CD14-positive monocyte (primary cell): ENCODE measurements at regions not wholly inside any gene's neighbourhood (a gene's known extent, or its start where the extent isn't known, plus 50 kb on each side); places are given as distances from the start of the nearest gene placed in this dataset.

ENCODE experiments used
- DNase-seq, 3 donors: peaks; one replicate each; pipeline ENCODE4 v3.0.0-alpha.2; 2011 to 2022
- H2AFZ ChIP-seq: 2 replicates; pipeline ENCODE4 v1.6.0; 2012; ENCODE audit warnings: mild to moderate bottlenecking, low read depth, low read length, inconsistent platforms; ENCODE audit not compliant: insufficient read depth, poor library complexity, severe bottlenecking
- H3K27ac ChIP-seq, 2 donors: 1 replicate in 1 of 2; 2 replicates in 1 of 2; pipeline ENCODE4 v1.5.1; 2012 to 2013; ENCODE audit warnings: low read length in 2 of 2, control low read depth in 1 of 2, inconsistent platforms in 1 of 2, low read depth in 1 of 2, mild to moderate bottlenecking in 1 of 2
- H3K27me3 ChIP-seq, 2 donors: one replicate each; pipeline versions ENCODE4 v1.6.0 to v1.6.1; 2011 to 2013; ENCODE audit warnings: low read length in 2 of 2; ENCODE audit not compliant: control insufficient read depth in 2 of 2, insufficient read depth in 2 of 2
- H3K36me3 ChIP-seq, 2 donors: replicated peaks in 1 of 2; 1 replicate in 1 of 2; 2 replicates in 1 of 2; pipeline versions ENCODE4 v1.5.1 to v1.6.1; 2012 to 2013; ENCODE audit warnings: low read length in 2 of 2, control low read depth in 1 of 2, inconsistent platforms in 1 of 2, mild to moderate bottlenecking in 1 of 2; ENCODE audit not compliant: insufficient read depth in 2 of 2, control insufficient read depth in 1 of 2
- H3K4me1 ChIP-seq, 2 donors: 1 replicate in 1 of 2; 2 replicates in 1 of 2; pipeline versions ENCODE4 v1.5.1 to v1.6.1; 2012 to 2013; ENCODE audit warnings: low read length in 2 of 2, control low read depth in 1 of 2, inconsistent platforms in 1 of 2, mild to moderate bottlenecking in 1 of 2, moderate library complexity in 1 of 2; ENCODE audit not compliant: insufficient read depth in 2 of 2, control insufficient read depth in 1 of 2
- H3K4me2 ChIP-seq: replicated peaks from 2 replicates; pipeline ENCODE3; 2012; ENCODE audit warnings: low read length, moderate library complexity, mild to moderate bottlenecking; ENCODE audit not compliant: poor library complexity, severe bottlenecking; ENCODE audit errors: extremely low read depth
- H3K4me3 ChIP-seq, 3 experiments: fragments of 200-600 bp in 1 of 3; sonication (generic) in 1 of 3; replicated peaks in 1 of 3; 1 replicate in 2 of 3; 2 replicates in 1 of 3; pipeline ENCODE4 v1.5.1; 2011 to 2013; ENCODE audit warnings: low read length in 3 of 3, mild to moderate bottlenecking in 3 of 3, control low read depth in 2 of 3, low read depth in 2 of 3, inconsistent platforms in 1 of 3, moderate library complexity in 1 of 3
- H3K79me2 ChIP-seq: 2 replicates; pipeline ENCODE4 v1.6.0; 2012; ENCODE audit warnings: mild to moderate bottlenecking, control low read depth, inconsistent platforms, low read length, moderate library complexity; ENCODE audit not compliant: insufficient read depth
- H3K9ac ChIP-seq: 2 replicates; pipeline ENCODE4 v1.6.0; 2017; ENCODE audit warnings: low read length, mild to moderate bottlenecking; ENCODE audit not compliant: insufficient read depth, poor library complexity, severe bottlenecking
- H3K9me3 ChIP-seq, 2 donors: replicated peaks in 1 of 2; 1 replicate in 1 of 2; 2 replicates in 1 of 2; pipeline versions ENCODE4 v1.5.1 to v1.6.1; 2012 to 2013; ENCODE audit warnings: low read length in 2 of 2, control low read depth in 1 of 2; ENCODE audit not compliant: control insufficient read depth in 1 of 2, insufficient read depth in 1 of 2
- H4K20me1 ChIP-seq: 2 replicates; pipeline ENCODE4 v1.6.0; 2012; ENCODE audit warnings: mild to moderate bottlenecking, low read length, control low read depth, moderate library complexity; ENCODE audit not compliant: insufficient read depth
- H3K27ac Mint-ChIP-seq, 7 donors: one replicate each; pipeline ENCODE4 v1.8.0; 2020; ENCODE audit warnings: mild to moderate bottlenecking in 7 of 7, mixed read lengths in 7 of 7, moderate library complexity in 6 of 7, inconsistent platforms in 2 of 7
- H3K27me3 Mint-ChIP-seq, 3 donors: one replicate each; pipeline ENCODE4 v1.8.0; 2021 to 2022; ENCODE audit warnings: low read depth in 3 of 3, mild to moderate bottlenecking in 3 of 3, mixed read lengths in 3 of 3, moderate library complexity in 3 of 3, inconsistent platforms in 1 of 3
- H3K36me3 Mint-ChIP-seq, 2 donors: one replicate each; pipeline ENCODE4 v1.8.0; 2020; ENCODE audit warnings: mixed read lengths in 2 of 2, inconsistent platforms in 1 of 2, mild to moderate bottlenecking in 1 of 2
- H3K4me1 Mint-ChIP-seq: one replicate; pipeline ENCODE4 v1.8.0; 2020; ENCODE audit warnings: mild to moderate bottlenecking, mixed read lengths
- H3K4me3 Mint-ChIP-seq, 2 donors: one replicate each; pipeline ENCODE4 v1.8.0; 2020; ENCODE audit warnings: mild to moderate bottlenecking in 2 of 2, mixed read lengths in 2 of 2, moderate library complexity in 1 of 2
- H3K9me3 Mint-ChIP-seq, 7 donors: one replicate each; pipeline ENCODE4 v1.8.0; 2020 to 2022; ENCODE audit warnings: mixed read lengths in 7 of 7, mild to moderate bottlenecking in 6 of 7, moderate library complexity in 6 of 7, inconsistent platforms in 2 of 7
- WGBS: methylation state at CpG from one replicate; pipeline ENCODE4 v1.1.5; 2013; ENCODE audit warnings: missing lambda C conversion rate; ENCODE audit not compliant: insufficient coverage; 5-methylcytosine and 5-hydroxymethylcytosine counted together
- intact Hi-C, 2 donors: fragments of 100-400 bp; cut with micrococcal nuclease; formaldehyde crosslinking; loops; one replicate each; pipeline versions ENCODE4 v1.15.0 to v1.15.1; 2023
- TF ChIP-seq, protein P1 (sequence below): fragments of 200-600 bp; IDR thresholded peaks from one replicate; pipeline ENCODE4 v1.8.0; 2022; ENCODE audit warnings: antibody characterized with exemption, mild to moderate bottlenecking

DNA sequence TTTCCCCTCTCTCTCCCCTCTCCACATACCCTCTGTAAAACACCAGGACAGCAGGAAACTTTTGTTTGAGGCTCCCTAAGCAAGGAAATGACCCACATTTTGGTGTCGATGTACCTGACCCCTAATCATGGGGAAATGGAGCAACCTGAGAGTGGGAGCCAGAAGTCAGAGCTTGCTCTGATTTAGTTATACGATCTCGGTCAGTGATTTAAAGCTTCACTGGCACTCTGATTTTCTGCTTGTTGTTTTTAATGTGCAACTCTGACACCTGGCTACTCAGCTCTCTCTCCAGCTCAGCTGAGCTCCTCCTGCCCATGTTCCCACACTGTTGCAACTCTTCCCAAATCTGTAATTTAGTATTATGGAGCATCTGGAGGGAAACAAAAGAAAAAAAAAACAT is 408.6 kb downstream of the ADAM29 start:
- no CpG with 5 or more reads among the region's 3 CpGs for WGBS
- Histone ChIP-seq H3K4me3 (no peak overlapping the region), H3K9ac (no peak overlapping the region), H3K36me3 (no peaks in the 10 kb centered on the region), H3K79me2 (no peaks in the 10 kb centered on the region), H3K4me1 (no peaks in the 10 kb centered on the region), H3K9me3 (peaks cover 0 to 7% of the 10 kb centered on the region in 2 donors), H2AFZ (no peak overlapping the region), H4K20me1 (no peaks in the 10 kb centered on the region), H3K27ac (no peak overlapping the region), H3K27me3 (no peaks in the 10 kb centered on the region), H3K4me2 (no peak overlapping the region)
- DNase-seq = no peak
- TF ChIP-seq, protein P1, sequence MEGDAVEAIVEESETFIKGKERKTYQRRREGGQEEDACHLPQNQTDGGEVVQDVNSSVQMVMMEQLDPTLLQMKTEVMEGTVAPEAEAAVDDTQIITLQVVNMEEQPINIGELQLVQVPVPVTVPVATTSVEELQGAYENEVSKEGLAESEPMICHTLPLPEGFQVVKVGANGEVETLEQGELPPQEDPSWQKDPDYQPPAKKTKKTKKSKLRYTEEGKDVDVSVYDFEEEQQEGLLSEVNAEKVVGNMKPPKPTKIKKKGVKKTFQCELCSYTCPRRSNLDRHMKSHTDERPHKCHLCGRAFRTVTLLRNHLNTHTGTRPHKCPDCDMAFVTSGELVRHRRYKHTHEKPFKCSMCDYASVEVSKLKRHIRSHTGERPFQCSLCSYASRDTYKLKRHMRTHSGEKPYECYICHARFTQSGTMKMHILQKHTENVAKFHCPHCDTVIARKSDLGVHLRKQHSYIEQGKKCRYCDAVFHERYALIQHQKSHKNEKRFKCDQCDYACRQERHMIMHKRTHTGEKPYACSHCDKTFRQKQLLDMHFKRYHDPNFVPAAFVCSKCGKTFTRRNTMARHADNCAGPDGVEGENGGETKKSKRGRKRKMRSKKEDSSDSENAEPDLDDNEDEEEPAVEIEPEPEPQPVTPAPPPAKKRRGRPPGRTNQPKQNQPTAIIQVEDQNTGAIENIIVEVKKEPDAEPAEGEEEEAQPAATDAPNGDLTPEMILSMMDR = no peak
- Mint-ChIP-seq H3K4me1 (no peaks in the 10 kb centered on the region), H3K9me3 (peaks cover 0 to 13% (median 6%) of the 10 kb centered on the region in 7 donors), H3K27ac (no peak overlapping the region), H3K4me3 (no peak overlapping the region), H3K36me3 (no peaks in the 10 kb centered on the region), H3K27me3 (no peaks in the 10 kb centered on the region)
- intact Hi-C loops = no loop called here

GRCh38 chr4:175330236-175330635 is 412.1 kb downstream of the ADAM29 start:
- DNase-seq = no peak
- Histone ChIP-seq H3K27ac (no peak overlapping the region), H2AFZ (no peak overlapping the region), H3K4me3 (no peak overlapping the region), H3K4me2 (no peak overlapping the region), H4K20me1 (no peaks in the 10 kb centered on the region), H3K9me3 (peaks cover 0 to 5% of the 10 kb centered on the region in 2 donors), H3K36me3 (no peaks in the 10 kb centered on the region), H3K4me1 (no peaks in the 10 kb centered on the region), H3K27me3 (no peaks in the 10 kb centered on the region), H3K79me2 (no peaks in the 10 kb centered on the region), H3K9ac (no peak overlapping the region)
- Mint-ChIP-seq H3K27me3 (no peaks in the 10 kb centered on the region), H3K4me3 (no peak overlapping the region), H3K4me1 (no peaks in the 10 kb centered on the region), H3K9me3 (peaks cover 0 to 10% (median 2%) of the 10 kb centered on the region in 7 donors), H3K27ac (no peak overlapping the region), H3K36me3 (no peaks in the 10 kb centered on the region)
- 100% methylated on average over 1 of the region's 2 CpGs for WGBS
- TF ChIP-seq, protein P1 = no peak
- intact Hi-C loops = no loop called here
